Common myeloid progenitor, CD34-positive (primary cell): ENCODE measurements at regions not wholly inside any gene's neighbourhood (a gene's known extent, or its start where the extent isn't known, plus 50 kb on each side); places are given as distances from the start of the nearest gene placed in this dataset.

ENCODE experiments used
- CTCF ChIA-PET: fragments of 350-600 bp; sonication (Branson Sonifier 250); formaldehyde crosslinking; loops from one replicate; lab custom pipeline; 2021; ENCODE audit warnings: antibody characterized with exemption; lab: Charles Lee
- POLR2A ChIA-PET: fragments of 350-600 bp; sonication (Branson Sonifier 250); formaldehyde crosslinking; loops from one replicate; lab custom pipeline; 2021; ENCODE audit warnings: antibody characterized with exemption; lab: Charles Lee
- DNase-seq, 3 donors: peaks; one replicate each; pipeline versions ENCODE4 v3.0.0 to v3.0.0-alpha.2; 2013
- H3K27ac ChIP-seq, 2 experiments: 1 replicate in 1 of 2; 2 replicates in 1 of 2; pipeline ENCODE4 v1.7.0; 2013; ENCODE audit warnings: inconsistent platforms in 2 of 2, low read length in 2 of 2, mild to moderate bottlenecking in 2 of 2, low read depth in 1 of 2, moderate library complexity in 1 of 2; ENCODE audit not compliant: severe bottlenecking in 2 of 2, insufficient read depth in 1 of 2, poor library complexity in 1 of 2
- H3K27me3 ChIP-seq, 5 experiments: replicated peaks in 2 of 5; 1 replicate in 3 of 5; 2 replicates in 2 of 5; pipeline versions ENCODE4 v1.6.1 to v1.7.0; 2013; ENCODE audit warnings: low read length in 4 of 5, mild to moderate bottlenecking in 2 of 5, moderate library complexity in 2 of 5, inconsistent platforms in 1 of 5; ENCODE audit not compliant: insufficient read depth in 5 of 5, control insufficient read depth in 4 of 5
- H3K36me3 ChIP-seq, 4 experiments: 1 replicate in 2 of 4; 2 replicates in 2 of 4; pipeline versions ENCODE4 v1.6.1 to v1.7.0; 2013; ENCODE audit warnings: low read length in 3 of 4, control low read depth in 1 of 4, mild to moderate bottlenecking in 1 of 4; ENCODE audit not compliant: control insufficient read depth in 4 of 4, insufficient read depth in 4 of 4
- H3K4me1 ChIP-seq, 4 experiments: 1 replicate in 3 of 4; 2 replicates in 1 of 4; pipeline versions ENCODE4 v1.6.1 to v1.7.1; 2013; ENCODE audit warnings: low read length in 3 of 4, mild to moderate bottlenecking in 3 of 4, control low read depth in 1 of 4, inconsistent platforms in 1 of 4, moderate library complexity in 1 of 4; ENCODE audit not compliant: control insufficient read depth in 4 of 4, insufficient read depth in 4 of 4; ENCODE audit errors: control extremely low read depth in 1 of 4
- H3K4me3 ChIP-seq, 7 experiments: 1 replicate in 4 of 7; 2 replicates in 3 of 7; pipeline versions ENCODE4 v1.5.1 to v1.7.0; 2013; ENCODE audit warnings: mild to moderate bottlenecking in 7 of 7, low read length in 6 of 7, moderate library complexity in 6 of 7, inconsistent platforms in 2 of 7, low read depth in 2 of 7, control low read depth in 1 of 7; ENCODE audit not compliant: insufficient read depth in 4 of 7, control insufficient read depth in 1 of 7; ENCODE audit errors: extremely low read depth in 1 of 7
- H3K9me3 ChIP-seq, 5 experiments: 1 replicate in 4 of 5; 2 replicates in 1 of 5; pipeline versions ENCODE4 v1.6.1 to v1.7.1; 2013; ENCODE audit warnings: low read length in 4 of 5, mild to moderate bottlenecking in 2 of 5, inconsistent platforms in 1 of 5, low read depth in 1 of 5, moderate library complexity in 1 of 5; ENCODE audit not compliant: control insufficient read depth in 4 of 5, insufficient read depth in 2 of 5; ENCODE audit errors: control extremely low read depth in 1 of 5
- WGBS: methylation state at CpG from one replicate; pipeline ENCODE4 v1.1.5; 2013; ENCODE audit not compliant: insufficient coverage; 5-methylcytosine and 5-hydroxymethylcytosine counted together

GRCh38 chr4:133498149-133498548 is 349.1 kb downstream of the PCDH10 start:
- Histone ChIP-seq H3K4me1 (no peaks in the 10 kb centered on the region), H3K4me3 (no peak overlapping the region), H3K27ac (no peak overlapping the region), H3K27me3 (no peaks in the 10 kb centered on the region), H3K9me3 (no peaks in the 10 kb centered on the region), H3K36me3 (no peaks in the 10 kb centered on the region)
- CTCF ChIA-PET = no interaction called here
- DNase-seq = no peak
- WGBS = 88% methylated on average over 3 of the region's 6 CpGs
- POLR2A ChIA-PET = no interaction called here

- POLR2A ChIA-PET = no interaction called here
- CTCF ChIA-PET = no interaction called here
- no peaks in the 10 kb centered on the region for H3K27me3 ChIP-seq
- H3K4me1 ChIP-seq = no peaks in the 10 kb centered on the region
- no peak overlapping the region for H3K27ac ChIP-seq
- H3K9me3 ChIP-seq = no peaks in the 10 kb centered on the region
- H3K36me3 ChIP-seq = no peaks in the 10 kb centered on the region
- no CpG with 5 or more reads among the region's 1 CpG for WGBS
- DNase-seq = no peak
- H3K4me3 ChIP-seq = no peak overlapping the region
Observed at GRCh38 chr4:133493776-133494175, 344.7 kb downstream of the PCDH10 start.

GRCh38 chr4:133493241-133493640 is 344.1 kb downstream of the PCDH10 start:
- Histone ChIP-seq H3K9me3 (no peaks in the 10 kb centered on the region), H3K4me3 (no peak overlapping the region), H3K4me1 (no peaks in the 10 kb centered on the region), H3K36me3 (no peaks in the 10 kb centered on the region), H3K27ac (no peak overlapping the region), H3K27me3 (no peaks in the 10 kb centered on the region)
- ChIA-PET POLR2A (no interaction called here), CTCF (no interaction called here)
- no peak for DNase-seq
- WGBS = no CpG with 5 or more reads among the region's 1 CpG

GRCh38 chr4:133484287-133484686 is 335.2 kb downstream of the PCDH10 start:
- CTCF ChIA-PET = interaction anchor here (1.2 to 1.3 kb wide), 2 partner anchors 331 to 337 kb away, joined by 3 to 5 read pairs; no protein-coding TSS in a partner anchor
- H3K4me1 ChIP-seq = no peaks in the 10 kb centered on the region

GRCh38 chr4:133483600-133484246 is 334.6 kb downstream of the PCDH10 start:
- Histone ChIP-seq H3K36me3 (no peaks in the 10 kb centered on the region), H3K4me3 (no peak overlapping the region), H3K27me3 (no peaks in the 10 kb centered on the region), H3K4me1 (no peaks in the 10 kb centered on the region), H3K9me3 (no peaks in the 10 kb centered on the region), H3K27ac (no peak overlapping the region)
- POLR2A ChIA-PET = no interaction called here
- WGBS = 80% methylated on average over 3 of the region's 4 CpGs
- CTCF ChIA-PET = interaction anchor here (1.2 to 1.3 kb wide), 2 partner anchors 330 to 337 kb away, joined by 3 to 5 read pairs; no protein-coding TSS in a partner anchor
- peak; percentile 3 to 27 (median 14) for DNase-seq

More at GRCh38 chr4:133484287-133484686, 335.2 kb downstream of the PCDH10 start:
- WGBS = 75% methylated on average over 2 of the region's 2 CpGs
- no peak overlapping the region for H3K4me3 ChIP-seq
- no peaks in the 10 kb centered on the region for H3K27me3 ChIP-seq
- no peak overlapping the region for H3K27ac ChIP-seq
- no peak for DNase-seq
- POLR2A ChIA-PET = no interaction called here
- no peaks in the 10 kb centered on the region for H3K36me3 ChIP-seq
- H3K9me3 ChIP-seq = no peaks in the 10 kb centered on the region

- POLR2A ChIA-PET = no interaction called here
- Histone ChIP-seq H3K36me3 (no peaks in the 10 kb centered on the region), H3K4me1 (no peaks in the 10 kb centered on the region), H3K9me3 (no peaks in the 10 kb centered on the region), H3K4me3 (no peak overlapping the region), H3K27me3 (no peaks in the 10 kb centered on the region), H3K27ac (no peak overlapping the region)
- no peak for DNase-seq
- CTCF ChIA-PET = no interaction called here
- no CpG with 5 or more reads among the region's 1 CpG for WGBS
Observed at GRCh38 chr4:133476063-133476462, 327.0 kb downstream of the PCDH10 start.

GRCh38 chr4:133474501-133474900 is 325.4 kb downstream of the PCDH10 start:
- ChIA-PET CTCF (no interaction called here), POLR2A (no interaction called here)
- H3K4me3 ChIP-seq = no peak overlapping the region
- no peak overlapping the region for H3K27ac ChIP-seq
- no peaks in the 10 kb centered on the region for H3K4me1 ChIP-seq
- H3K9me3 ChIP-seq = no peaks in the 10 kb centered on the region
- no peaks in the 10 kb centered on the region for H3K36me3 ChIP-seq
- DNase-seq = no peak
- WGBS = no CpG with 5 or more reads among the region's 2 CpGs
- no peaks in the 10 kb centered on the region for H3K27me3 ChIP-seq
